ENCODE measurements at regions not wholly inside any gene's neighbourhood (a gene's known extent, or its start where the extent isn't known, plus 50 kb on each side); places are given as distances from the start of the nearest gene placed in this dataset.

DNA sequence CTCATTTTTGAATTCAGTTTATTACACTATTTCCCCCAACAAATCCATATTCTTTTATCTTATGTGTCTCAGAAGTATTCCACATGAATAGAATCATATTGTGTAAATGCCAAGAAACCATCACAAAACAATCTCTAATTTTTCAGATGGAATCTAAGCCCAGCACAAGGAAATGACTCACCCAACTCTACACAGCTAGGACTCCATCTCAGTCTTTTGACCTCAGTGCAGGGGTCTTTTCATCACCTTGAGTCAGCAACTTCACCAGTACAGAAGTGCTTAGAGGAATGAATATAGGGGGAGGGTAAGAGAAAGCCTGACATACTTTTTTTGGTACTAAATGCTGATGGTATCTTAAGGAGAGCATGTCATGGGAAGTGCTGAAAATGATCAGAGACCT lies 169.3 kb upstream of the LRRN1 start:
- no peak for DNase-seq

DNA sequence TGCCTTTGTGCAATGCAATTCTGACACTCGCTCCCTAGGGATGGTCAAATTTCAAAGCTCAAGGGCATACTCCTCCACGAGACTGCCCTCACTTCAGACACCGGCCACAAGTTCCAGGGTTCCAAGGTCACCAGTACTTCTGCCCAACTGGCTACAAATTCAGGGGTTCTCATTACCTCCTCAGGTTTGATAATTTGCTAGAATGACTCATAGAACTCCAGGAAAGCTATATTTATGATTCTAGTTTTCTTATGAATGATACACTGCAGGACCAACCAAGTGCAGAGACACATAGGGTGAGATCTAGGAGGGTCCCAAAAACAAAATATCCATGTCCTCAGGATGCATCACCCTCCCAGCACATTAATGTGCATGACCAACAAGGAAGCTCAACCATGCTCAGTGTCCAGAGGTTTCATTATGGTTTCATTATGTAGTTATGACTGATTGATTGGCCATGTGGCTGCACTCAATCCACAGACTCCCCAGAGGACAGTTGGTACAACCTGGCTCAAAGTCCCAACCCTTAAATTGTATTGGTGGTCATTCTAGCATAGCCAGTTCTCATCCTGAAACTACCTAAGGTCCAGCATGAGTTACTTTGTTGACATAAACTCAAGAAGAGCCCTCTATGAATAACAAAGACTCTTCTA lies 170.4 kb upstream of the LRRN1 start:
- no peak for DNase-seq

DNA sequence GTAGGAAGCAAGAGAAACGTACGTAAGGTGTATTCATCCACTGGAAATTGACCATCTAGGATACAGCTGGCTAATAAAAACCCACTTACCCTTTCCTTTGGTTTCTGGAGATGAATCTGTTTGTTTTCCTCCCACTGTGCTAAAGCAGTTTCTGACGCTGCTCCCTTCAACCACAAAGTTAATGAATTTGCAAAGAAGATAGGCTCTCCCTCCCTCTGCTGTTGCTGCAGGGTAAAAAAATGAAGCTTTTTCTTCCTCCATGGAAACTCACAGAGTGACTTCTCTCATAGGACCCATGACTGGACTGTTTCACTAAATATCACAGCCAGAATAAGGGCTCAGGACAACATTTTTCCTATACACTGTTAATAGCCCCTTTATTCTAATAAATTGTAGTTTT lies 172.1 kb upstream of the LRRN1 start:
- no peak for DNase-seq

DNA sequence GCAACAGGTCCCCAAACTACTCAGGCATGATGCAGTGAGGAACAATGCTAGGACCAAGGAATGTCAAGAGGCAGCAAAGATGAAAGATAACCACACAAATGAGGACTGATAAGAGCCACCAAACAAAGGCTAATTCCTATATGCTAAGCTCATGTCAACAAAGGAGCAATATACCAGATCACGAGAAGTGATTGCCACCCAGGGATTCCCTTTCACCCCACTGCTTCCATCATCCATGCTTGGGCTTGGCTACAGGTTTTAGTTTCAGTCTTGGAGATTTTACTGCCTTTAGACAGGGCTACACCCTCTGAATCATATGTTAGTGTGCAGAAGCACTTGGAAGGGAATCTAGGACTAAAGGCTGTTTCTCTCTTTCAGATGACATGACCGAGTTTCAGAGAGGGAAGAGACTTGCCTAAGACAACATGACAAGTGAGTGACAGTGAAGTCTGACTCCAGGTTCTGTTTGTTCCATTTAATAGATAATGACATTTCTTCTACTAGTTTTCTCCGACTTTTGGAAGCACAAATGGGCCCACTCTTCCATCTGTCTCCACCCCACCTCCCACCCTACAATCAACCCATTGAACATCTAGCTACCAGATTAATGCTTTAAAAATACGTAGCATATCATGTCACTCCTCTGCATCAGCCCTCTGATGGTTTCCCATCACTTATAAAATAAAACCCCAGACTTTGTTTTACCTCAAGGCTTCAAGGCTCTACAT lies 173.5 kb upstream of the LRRN1 start:
- no peak for DNase-seq

DNA sequence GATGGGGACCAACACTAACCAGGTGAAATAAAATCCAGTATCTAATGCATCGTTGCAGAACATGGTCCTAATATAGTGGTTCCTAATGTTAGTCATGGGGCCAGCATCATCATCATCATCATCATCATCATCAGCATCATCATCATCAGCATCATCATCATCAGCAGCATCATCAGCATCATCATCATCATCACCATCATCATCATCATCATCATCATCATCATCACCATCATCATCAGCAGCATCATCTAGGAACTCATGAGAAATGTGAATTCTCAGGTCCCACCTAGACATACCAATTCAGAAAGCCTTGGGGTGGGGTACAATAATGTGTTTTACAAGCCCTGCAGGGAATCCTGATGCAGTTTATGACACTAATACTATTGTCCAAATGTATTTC lies 179.4 kb upstream of the LRRN1 start:
- DNase-seq: no peak

DNA sequence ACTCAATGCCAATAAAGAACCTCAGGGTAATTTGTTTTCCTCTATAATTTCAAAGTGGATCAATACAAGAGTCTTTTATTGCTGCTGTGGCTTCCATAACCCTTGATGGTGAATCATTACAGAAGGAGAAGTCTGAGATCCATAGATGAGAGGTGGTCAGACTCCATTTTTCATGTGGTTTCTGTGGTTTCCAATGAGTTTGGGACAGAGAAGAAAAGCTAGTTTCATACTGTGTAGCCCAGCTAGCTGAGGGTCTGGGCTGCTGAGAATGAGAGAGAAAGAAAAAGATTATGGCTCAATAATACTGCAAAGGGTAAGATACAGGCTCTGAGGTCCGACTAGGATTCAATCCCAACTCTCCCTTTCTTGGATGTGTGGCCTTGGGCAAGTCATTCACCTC lies 180.6 kb upstream of the LRRN1 start:
- DNase-seq: no peak

DNA sequence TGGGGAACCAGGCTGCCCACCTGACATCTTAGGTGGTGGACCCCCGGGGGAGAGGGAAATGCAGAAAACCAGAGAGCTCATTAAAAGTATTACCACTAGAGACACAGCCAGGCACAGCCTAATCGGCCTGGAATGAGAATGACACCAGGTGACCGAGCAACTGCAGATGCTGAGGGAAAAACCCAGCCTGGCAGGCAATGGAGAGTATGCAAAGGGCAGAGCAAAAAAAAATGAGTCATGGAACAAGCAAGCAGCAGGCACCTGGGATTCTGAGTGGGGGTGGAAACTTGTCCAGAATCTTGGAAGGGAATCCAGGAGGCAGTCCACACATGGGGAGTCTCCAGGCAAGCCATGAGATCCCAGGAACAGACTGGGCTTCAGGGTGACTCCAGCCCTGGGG lies 183.7 kb upstream of the LRRN1 start:
- DNase-seq: no peak

DNA sequence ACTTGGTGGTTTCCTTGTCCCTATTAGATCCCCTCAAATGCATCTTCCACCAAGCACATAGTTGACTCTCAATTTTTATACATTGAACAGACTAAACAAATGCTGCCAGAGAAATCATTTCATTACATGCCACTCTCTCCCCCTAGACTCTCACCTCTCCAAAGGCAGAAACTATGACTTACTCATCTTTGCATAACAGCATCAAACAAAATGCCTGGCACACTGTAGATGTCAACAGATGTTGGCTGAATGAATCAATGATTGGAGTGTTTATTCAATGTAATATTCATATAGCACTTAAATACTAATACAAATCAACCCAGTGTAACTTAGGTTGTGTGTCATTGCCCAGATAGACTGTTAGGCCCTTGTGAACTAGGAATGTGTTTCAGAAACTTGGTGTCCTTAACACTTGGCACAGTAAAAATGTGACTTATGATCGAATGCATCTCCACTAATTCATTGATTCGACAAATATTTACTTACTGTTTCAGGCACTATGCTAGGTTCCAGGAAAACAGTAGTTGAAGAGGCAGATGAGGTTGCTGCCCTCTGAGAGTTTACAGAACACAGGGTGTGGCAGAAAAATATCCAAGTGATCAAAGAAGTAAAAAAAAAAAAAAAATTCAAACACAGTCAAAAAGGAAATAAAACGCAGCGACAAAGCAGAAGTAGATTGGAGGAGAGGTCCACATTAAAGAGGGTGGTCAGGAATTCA lies 188.5 kb upstream of the LRRN1 start:
- DNase-seq: no peak

DNA sequence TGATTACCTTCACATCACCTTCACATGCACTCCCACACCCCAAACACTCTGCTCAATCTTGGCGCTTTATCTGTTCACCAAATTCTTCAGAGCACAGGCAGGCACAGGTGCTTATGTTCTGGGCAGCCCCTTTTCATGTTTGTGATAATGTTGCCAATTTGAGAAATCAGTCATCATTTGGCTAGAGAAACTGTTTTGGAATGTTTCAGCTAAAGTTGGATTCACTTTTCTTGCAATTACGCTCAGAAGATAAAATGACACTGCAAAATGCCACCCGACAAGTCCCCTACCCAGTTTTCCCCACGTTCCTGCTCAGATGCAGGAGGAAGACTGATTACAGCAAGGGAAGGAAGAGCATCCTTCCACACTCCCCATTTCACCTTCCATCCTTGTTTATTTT lies 192.9 kb upstream of the LRRN1 start:
- no peak for DNase-seq

DNA sequence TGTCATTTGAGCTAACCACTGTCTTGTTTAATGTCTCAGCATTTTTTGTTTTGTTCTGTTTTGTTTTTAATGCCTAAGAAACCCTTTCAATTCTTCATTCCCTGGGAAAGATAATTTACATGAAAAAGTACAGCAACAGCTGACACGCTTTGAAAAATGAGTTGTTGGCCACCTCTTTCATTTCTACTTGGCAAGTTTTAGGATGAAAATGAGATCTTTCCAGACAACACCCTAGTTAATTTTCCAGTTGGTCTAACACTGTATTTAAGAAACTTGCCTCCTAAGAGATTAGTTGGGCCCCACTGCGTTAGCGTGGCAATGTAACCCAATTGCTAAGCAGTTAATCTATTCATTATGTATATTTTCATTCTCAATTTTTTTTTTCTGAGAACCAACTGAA lies 194.0 kb upstream of the LRRN1 start:
- DNase-seq: no peak

DNA sequence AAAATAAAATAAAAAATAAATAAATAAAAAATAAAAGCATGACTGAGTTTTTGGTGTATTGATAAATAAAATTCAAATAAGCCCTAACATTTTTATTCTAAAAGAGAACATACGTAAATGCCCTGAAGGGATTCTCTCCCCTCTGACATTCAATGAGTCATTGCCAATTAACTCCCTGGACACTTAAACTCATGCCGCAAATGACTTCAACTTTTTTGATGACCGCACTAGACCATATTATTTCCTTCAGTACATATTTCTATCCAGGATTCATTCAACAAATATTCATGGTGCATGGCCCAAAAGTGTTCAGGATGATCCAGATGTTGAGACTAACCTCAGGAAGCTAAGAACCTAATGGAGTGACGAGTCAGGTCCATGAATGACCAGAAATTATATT lies 195.9 kb upstream of the LRRN1 start:
- DNase-seq: no peak

DNA sequence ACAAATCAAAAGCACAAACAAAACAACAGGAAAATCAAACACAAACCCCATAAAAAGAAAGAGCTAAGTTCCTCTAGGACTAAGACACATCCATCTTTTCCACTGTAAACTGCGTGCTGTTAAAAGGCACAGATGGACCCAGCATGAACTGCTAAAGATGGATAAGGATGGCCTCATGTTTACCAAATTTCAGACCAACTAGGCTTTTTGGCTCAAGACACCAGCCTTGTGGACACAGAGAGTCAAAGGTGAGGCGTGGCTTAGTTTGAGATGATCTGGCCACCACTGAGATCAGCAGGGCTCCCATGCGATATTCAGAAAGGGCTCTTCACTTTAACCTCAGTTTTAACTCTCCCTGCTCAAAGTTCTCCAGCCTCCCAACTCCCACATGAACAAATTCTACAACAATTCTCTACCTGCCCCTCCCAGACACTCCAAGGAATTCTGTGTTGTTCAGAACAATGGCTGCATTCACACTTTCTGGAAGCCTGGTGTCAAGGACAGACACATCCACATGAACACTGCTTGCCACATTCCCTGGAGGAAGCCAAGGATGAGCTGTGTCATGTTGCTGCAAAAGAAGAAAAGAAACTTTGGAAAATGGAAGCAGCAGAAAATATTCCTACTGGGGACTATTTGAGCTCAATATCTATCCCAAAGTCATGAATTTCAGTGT lies 198.4 kb upstream of the LRRN1 start:
- DNase-seq: no peak

DNA sequence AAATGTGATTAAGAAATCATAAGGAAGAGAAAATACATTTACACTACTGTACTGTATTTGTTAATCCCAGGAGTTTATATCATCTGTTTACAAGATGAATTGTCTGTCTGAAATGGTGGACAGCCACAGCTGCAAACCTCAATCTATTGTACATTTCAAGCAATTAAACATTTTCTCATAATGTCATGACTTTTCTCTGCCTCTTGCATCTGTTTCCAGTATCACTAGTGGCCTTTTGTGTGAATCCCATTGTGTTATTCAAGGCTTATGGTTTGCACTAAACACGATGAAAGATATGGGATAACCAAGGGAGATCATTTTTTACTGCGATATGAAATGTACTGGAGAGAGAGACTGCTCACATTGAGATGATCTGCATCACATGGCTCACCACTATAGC lies 200.2 kb upstream of the LRRN1 start:
- DNase-seq: no peak

DNA sequence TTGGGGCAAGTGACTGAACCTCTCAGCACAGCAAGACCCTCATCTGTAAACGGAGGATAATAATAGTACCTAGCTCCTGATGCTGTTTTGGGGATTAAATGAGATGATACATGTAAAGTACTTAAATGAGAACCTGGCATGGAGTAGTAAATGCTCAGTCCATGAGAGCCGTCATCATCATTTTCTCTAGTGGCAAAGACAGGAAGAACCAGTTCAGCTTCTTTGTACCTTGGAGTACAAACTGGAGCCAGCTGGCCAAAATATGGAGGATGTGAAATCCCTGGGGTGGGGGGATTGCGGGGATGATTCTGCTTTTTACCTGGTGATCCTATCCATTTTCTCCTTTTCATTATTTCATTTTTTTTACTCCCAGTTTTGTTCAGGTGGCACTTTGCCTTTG lies 204.2 kb upstream of the LRRN1 start:
- DNase-seq: no peak

DNA sequence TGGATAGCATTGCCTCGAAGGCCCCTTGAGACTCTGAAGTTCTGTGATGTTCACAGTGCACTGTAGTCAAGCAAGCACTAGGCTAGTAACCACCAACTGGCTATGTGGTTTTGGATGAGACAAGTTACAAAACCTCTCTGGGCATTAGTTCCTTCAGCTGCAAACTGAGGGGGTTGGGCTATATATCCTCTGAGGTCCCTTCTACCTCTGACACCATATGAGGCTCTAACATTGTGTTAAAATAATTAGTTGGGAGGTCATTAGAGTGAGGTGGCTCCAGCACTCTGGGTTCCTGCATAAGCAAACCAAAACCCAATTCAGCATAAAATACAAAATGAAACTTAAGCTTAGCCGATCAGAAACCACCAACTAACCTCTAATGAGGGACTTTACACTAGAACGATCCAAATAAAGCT lies 209.5 kb upstream of the LRRN1 start:
- no peak for DNase-seq

DNA sequence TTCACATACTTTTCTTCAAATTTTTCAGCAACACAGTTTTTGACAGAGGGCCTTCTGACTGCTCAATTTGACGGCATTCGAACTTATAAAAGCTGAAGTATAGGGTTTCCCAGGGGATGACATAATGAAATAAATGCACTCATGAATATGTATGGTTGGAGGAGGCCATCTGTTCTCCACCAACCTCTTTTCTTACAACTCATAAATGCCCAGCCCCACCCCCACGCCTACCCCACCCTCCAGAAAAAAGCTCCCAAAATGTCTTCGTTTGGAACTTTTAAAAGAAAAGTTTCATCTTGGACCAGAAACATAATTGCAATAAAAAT lies 211.6 kb upstream of the LRRN1 start:
- DNase-seq: no peak

DNA sequence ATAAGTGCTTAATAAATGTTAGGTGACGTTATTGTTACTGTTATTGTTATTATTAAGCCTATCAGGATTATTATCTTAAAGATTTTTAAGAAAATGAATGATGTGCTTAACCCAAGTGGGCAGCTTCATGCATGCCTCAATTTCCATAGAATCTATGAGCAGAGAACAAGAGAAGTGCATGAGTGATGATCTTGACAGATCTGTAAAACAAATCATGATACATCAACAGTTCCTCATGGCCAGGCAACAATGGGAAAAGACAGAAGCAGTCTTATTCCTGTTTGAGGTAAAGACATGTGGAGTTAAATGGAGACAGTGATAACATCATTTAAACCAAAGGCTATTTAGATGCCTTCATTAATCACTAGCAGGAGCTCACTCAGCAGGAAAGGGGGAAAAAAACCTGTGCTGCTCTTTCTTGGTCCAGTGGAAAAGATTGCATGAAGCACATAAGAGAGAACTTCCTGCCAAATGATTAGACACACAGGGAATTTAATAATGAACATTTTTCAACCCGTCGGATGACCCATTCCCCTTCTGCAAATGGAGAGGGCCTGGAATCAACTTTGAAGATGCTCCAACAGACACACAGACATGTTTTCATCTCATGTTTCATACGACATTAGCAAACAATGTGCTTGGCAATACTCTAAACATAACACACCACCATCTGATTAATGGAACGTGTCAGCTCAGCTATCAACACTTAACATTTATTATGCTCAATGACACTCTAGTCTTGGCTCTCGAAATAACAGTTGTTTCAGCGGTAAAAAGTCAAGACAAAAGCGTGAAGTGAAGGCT lies 212.2 kb upstream of the LRRN1 start:
- DNase-seq: no peak

DNA sequence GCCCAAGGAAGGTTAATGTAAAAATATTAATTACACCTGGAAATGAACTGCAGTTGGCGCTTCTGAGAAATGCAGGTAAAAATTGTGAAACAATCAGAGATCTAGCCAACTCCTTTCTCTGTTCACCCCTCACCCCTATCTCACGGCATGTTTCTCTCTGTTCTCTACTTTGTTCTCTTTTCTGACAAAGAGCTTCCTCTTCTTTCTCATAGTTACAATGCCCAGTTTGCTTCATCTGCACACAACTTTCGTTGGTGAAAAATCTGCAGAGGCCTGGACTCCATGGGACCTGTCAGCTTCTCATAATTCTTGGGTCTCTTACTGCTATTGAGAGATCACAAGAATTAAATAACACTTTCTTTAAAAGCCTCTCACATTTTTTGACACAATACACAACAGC lies 212.9 kb upstream of the LRRN1 start:
- no peak for DNase-seq

DNA sequence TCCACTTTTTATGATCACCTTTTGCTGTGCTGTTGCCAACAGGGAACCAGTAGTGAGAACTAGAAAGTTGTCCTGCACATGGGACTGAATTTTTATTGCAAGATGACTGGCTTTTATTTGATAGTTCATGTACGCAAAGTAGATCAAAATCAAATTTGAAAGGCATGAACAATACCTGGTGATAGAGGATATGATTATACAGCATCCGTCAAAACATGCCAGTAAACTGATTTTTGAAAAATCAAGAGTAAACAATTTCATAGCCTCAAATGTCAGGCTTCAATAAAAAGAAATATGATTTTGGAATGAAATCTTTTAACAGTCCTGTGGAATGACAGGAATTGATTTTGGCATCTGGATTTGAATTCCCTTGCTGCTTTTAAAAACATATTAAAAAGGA lies 219.6 kb upstream of the LRRN1 start:
- DNase-seq: no peak

DNA sequence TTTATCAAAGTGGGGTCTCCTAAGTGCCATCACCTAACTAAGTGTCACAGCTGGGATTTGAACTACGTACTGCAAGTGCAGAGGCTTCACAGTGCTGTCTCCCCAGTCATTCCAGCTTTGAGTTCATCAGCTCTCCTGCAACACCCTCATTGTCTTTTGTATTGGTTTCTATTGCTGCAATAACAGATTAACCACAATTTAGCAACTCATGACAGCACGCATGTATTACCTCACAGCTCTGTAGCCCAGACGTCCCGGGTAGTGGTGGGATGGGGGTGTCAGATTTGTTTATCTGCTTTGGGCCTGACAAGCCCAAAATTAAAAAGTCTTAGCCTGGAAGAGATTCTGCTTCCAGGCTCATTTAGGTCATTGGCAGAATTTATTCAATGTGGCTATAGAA lies 220.5 kb upstream of the LRRN1 start:
- no peak for DNase-seq

DNA sequence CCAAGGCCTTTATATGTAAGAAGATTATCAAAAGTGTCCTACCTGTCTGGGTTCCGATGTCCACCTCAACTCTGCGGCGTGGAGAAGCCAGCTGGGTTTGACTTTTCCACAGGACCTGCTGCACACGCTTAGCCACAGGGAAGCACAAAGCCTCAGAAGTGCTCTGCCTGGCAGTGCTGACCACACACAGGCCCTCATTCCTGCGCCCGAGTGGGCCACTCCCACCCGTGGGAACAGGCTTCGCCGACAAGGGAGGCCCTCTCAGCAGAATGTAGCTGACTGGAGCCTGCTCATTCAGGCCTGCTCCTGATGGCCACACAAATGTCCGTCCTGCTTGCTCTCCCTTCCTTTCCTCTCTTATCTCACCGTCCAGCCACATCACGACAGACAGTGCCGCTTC lies 221.4 kb upstream of the LRRN1 start:
- DNase-seq: no peak

DNA sequence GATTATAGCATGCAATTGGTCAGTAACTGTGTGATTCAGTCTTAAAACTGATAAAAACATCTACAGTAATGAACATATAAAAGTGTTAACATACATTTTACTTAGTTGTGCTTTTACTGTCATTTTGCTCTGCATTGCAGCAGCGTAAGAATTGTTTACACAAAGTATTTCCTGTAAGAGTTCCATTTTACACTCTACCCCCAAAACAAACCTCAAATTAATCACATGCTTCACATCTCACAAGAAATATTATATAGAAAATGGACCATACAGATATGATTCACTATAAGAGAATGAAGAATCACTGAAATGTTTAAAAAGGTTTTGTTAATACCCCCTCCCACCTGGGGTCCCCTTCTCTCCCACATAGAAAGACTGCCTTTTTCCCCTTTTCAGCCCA lies 225.9 kb upstream of the LRRN1 start:
- no peak for DNase-seq
